Transverse colon (tissue), 4 donors: ENCODE measurements at regions not wholly inside any gene's neighbourhood (a gene's known extent, or its start where the extent isn't known, plus 50 kb on each side); places are given as distances from the start of the nearest gene placed in this dataset.

ENCODE experiments used
- DNase-seq: peaks from one replicate; pipeline ENCODE4 v3.0.0-alpha.2; 2019
- H3K27ac ChIP-seq, 4 donors: fragments of 200-600 bp; sonication (generic); 2 replicates each; pipeline ENCODE4 v1.5.1; 2016 to 2018; ENCODE audit warnings: inconsistent platforms in 4 of 4
- H3K27me3 ChIP-seq: fragments of 200-600 bp; sonication (generic); 2 replicates; pipeline ENCODE4 v1.5.1; 2017; ENCODE audit warnings: inconsistent platforms
- H3K36me3 ChIP-seq, 4 donors: fragments of 200-600 bp; sonication (generic); 2 replicates each; pipeline ENCODE4 v1.5.1; 2017 to 2019; ENCODE audit warnings: inconsistent platforms in 4 of 4
- H3K4me1 ChIP-seq, 4 donors: fragments of 200-600 bp; sonication (generic); 2 replicates each; pipeline ENCODE4 v1.5.1; 2017 to 2020; ENCODE audit warnings: inconsistent platforms in 4 of 4
- H3K4me3 ChIP-seq, 4 donors: fragments of 200-600 bp; sonication (generic); 1 replicate in 1 of 4; 2 replicates in 3 of 4; pipeline versions ENCODE4 v1.5.1 to v1.6.1; 2017 to 2019; ENCODE audit warnings: inconsistent platforms in 4 of 4
- H3K9me3 ChIP-seq, 2 donors: fragments of 200-600 bp; sonication (generic); 2 replicates each; pipeline ENCODE4 v1.5.1; 2017 to 2019; ENCODE audit warnings: inconsistent platforms in 2 of 2
- EP300 ChIP-seq: sonication (generic); formaldehyde crosslinking; IDR thresholded peaks from one replicate; pipeline ENCODE4 v1.6.1; 2017; ENCODE audit warnings: antibody characterized with exemption, low read depth
- POLR2A ChIP-seq: fragments of 450-650 bp; IDR thresholded peaks from one replicate; pipeline ENCODE4 v1.6.1; 2016; ENCODE audit warnings: antibody characterized with exemption, mild to moderate bottlenecking, moderate library complexity
- POLR2AphosphoS5 ChIP-seq, 3 donors: sonication (generic); formaldehyde crosslinking; IDR thresholded peaks; one replicate each; pipeline ENCODE4 v1.6.1; 2016; ENCODE audit warnings: antibody characterized with exemption in 3 of 3
- WGBS, 2 donors: methylation state at CpG; one replicate each; pipeline ENCODE4 v1.1.5; 2018; ENCODE audit warnings: low coverage in 1 of 2; 5-methylcytosine and 5-hydroxymethylcytosine counted together
- in situ Hi-C, 4 donors: fragments of 200-750 bp; cut with MboI; loops; one replicate each; pipeline versions ENCODE4 v1.15.0 to v1.15.1; 2017; ENCODE audit warnings: low sequenced_read_pairs in 3 of 4, low pct_ligation_motif_present in 1 of 4, low pct_unique_long_range_greater_than_20kb in 1 of 4
- intact Hi-C: fragments of 100-400 bp; cut with DNase I; formaldehyde crosslinking; loops from one replicate; pipeline ENCODE4 v1.15.1; 2023; ENCODE audit warnings: low total_unique reads
- TF ChIP-seq, protein P1 (sequence below), 5 experiments: fragments of 200-600 bp in 3 of 5; fragments of 450-650 bp in 2 of 5; sonication (generic) in 3 of 5; IDR thresholded peaks; 1 replicate in 2 of 5; 2 replicates in 3 of 5; pipeline ENCODE4 v1.5.1; 2016 to 2017; ENCODE audit warnings: antibody characterized with exemption in 5 of 5, inconsistent platforms in 3 of 5, mild to moderate bottlenecking in 2 of 5, moderate library complexity in 1 of 5

GRCh38 chr18:75524841-75525240 lies 97.3 kb upstream of the SMIM21 start:
- in situ Hi-C loops (no loop called here), intact Hi-C loops (no loop called here)
- Histone ChIP-seq H3K4me1 (no peaks in the 10 kb centered on the region), H3K9me3 (no peaks in the 10 kb centered on the region), H3K36me3 (no peaks in the 10 kb centered on the region), H3K4me3 (no peak overlapping the region), H3K27me3 (no peaks in the 10 kb centered on the region), H3K27ac (no peak overlapping the region)
- TF ChIP-seq POLR2AphosphoS5 (IDR thresholded peaks at IDR 0.05) (no peak), EP300 (no peak), POLR2A (no peak)
- TF ChIP-seq, protein P1, sequence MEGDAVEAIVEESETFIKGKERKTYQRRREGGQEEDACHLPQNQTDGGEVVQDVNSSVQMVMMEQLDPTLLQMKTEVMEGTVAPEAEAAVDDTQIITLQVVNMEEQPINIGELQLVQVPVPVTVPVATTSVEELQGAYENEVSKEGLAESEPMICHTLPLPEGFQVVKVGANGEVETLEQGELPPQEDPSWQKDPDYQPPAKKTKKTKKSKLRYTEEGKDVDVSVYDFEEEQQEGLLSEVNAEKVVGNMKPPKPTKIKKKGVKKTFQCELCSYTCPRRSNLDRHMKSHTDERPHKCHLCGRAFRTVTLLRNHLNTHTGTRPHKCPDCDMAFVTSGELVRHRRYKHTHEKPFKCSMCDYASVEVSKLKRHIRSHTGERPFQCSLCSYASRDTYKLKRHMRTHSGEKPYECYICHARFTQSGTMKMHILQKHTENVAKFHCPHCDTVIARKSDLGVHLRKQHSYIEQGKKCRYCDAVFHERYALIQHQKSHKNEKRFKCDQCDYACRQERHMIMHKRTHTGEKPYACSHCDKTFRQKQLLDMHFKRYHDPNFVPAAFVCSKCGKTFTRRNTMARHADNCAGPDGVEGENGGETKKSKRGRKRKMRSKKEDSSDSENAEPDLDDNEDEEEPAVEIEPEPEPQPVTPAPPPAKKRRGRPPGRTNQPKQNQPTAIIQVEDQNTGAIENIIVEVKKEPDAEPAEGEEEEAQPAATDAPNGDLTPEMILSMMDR (IDR thresholded peaks at IDR 0.05) = no peak
- DNase-seq = no peak
- WGBS, 2 donors = 89 to 100% methylated on average over 1 to 7 of the region's 7 CpGs

DNA sequence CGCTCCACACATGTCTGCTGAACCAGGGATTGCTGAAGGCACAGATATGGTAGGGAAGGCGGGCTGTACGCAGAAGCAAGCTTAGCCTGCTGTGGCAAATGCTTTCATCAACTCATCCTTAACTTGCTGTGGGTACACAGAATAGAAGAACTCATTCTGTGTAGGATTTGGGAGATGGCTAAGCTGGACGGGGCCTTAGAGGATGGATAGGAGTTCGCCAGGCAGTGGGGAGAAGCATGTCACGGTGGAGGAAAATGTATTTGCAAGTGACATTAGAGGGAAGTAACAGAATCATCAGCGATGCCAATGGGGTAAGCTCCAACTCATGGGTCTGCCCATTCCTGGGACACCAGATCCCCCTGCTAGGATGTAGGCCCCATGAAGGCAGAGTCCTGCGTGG lies 96.7 kb upstream of the SMIM21 start:
- Histone ChIP-seq H3K4me3 (no peak overlapping the region), H3K27ac (no peak overlapping the region), H3K27me3 (no peaks in the 10 kb centered on the region), H3K9me3 (no peaks in the 10 kb centered on the region), H3K36me3 (no peaks in the 10 kb centered on the region), H3K4me1 (no peaks in the 10 kb centered on the region)
- DNase-seq = no peak
- TF ChIP-seq EP300 = no peak
- no peak for TF ChIP-seq POLR2AphosphoS5 (IDR thresholded peaks at IDR 0.05)
- TF ChIP-seq, protein P1 (IDR thresholded peaks at IDR 0.05) = no peak
- TF ChIP-seq POLR2A = no peak
- WGBS, 2 donors = 82 to 83% methylated on average over 1 to 8 of the region's 8 CpGs
- intact Hi-C loops (no loop called here), in situ Hi-C loops (no loop called here)

GRCh38 chr18:75521816-75522215 lies 94.3 kb upstream of the SMIM21 start:
- no peaks in the 10 kb centered on the region for H3K4me1 ChIP-seq
- no peak for DNase-seq
- no peak for TF ChIP-seq POLR2A
- no peak for TF ChIP-seq EP300
- TF ChIP-seq POLR2AphosphoS5 (IDR thresholded peaks at IDR 0.05) = no peak
- TF ChIP-seq, protein P1 (IDR thresholded peaks at IDR 0.05) = no peak
- in situ Hi-C loops = no loop called here
- no peak overlapping the region for H3K27ac ChIP-seq
- H3K9me3 ChIP-seq = no peaks in the 10 kb centered on the region
- no peaks in the 10 kb centered on the region for H3K36me3 ChIP-seq
- intact Hi-C loops = no loop called here
- no peak overlapping the region for H3K4me3 ChIP-seq
- H3K27me3 ChIP-seq = no peaks in the 10 kb centered on the region
- 87 to 90% methylated on average over 2 to 12 of the region's 12 CpGs for WGBS, 2 donors

DNA sequence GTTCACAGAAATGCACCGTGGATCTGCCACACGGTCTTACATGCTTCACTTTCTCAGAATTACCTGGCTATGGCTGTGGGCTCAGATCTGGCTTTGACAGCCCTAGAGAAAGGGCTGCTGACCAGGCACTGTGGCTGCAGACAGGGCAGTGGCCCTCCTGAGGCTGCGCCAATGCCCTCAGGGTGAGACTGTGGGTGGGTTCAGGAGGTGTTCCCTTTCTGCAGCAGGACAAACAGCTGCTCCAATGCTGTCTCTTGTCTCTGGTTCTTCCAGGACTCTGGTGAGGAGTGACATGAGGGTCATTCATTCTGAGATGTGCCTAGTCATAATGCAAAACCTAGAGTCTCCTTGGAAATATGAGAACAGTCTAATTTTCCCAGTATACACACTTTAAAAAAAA lies 90.5 kb upstream of the SMIM21 start:
- Histone ChIP-seq H3K36me3 (no peaks in the 10 kb centered on the region), H3K4me1 (no peaks in the 10 kb centered on the region), H3K4me3 (no peak overlapping the region), H3K27ac (no peak overlapping the region), H3K9me3 (no peaks in the 10 kb centered on the region), H3K27me3 (no peaks in the 10 kb centered on the region)
- DNase-seq = no peak
- in situ Hi-C loops = no loop called here
- intact Hi-C loops = no loop called here
- TF ChIP-seq POLR2AphosphoS5 (IDR thresholded peaks at IDR 0.05) (no peak), POLR2A (no peak), EP300 (no peak)
- TF ChIP-seq, protein P1 (IDR thresholded peaks at IDR 0.05) = no peak
- 86% methylated on average over 3 of the region's 3 CpGs; no CpG with 5 or more reads in 1 of the 2 donors for WGBS, 2 donors
